ENCODE measurements at regions not wholly inside any gene's neighbourhood (a gene's known extent, or its start where the extent isn't known, plus 50 kb on each side); places are given as distances from the start of the nearest gene placed in this dataset.

GRCh38 chr9:80932181-80932580, 757.2 kb downstream of the TLE1 start:
- H3K4me3 ChIP-seq (ENCODE audit: low read depth, poor library complexity, severe bottlenecking): no peak overlapping the region
- 51 to 53% methylated on average over 3 of the region's 3 CpGs for WGBS, 2 donors
- intact Hi-C loops (cut with DNase I; ENCODE audit: low total_unique reads): no loop called here
- DNase-seq (ENCODE audit: low spot score in 2 of 2): no peak
- TF ChIP-seq POLR2A (IDR thresholded peaks at IDR 0.05): no peak
- TF ChIP-seq CTCF (IDR thresholded peaks at IDR 0.05): no peak

GRCh38 chr9:80931163-80931562, 758.2 kb downstream of the TLE1 start:
- no peak overlapping the region for H3K4me3 ChIP-seq (ENCODE audit: low read depth, poor library complexity, severe bottlenecking)
- no peak for DNase-seq (ENCODE audit: low spot score in 2 of 2)
- no peak for TF ChIP-seq CTCF (IDR thresholded peaks at IDR 0.05)
- TF ChIP-seq POLR2A (IDR thresholded peaks at IDR 0.05): no peak
- intact Hi-C loops (cut with DNase I; ENCODE audit: low total_unique reads): no loop called here
- 61 to 81% methylated on average over 3 of the region's 3 CpGs for WGBS, 2 donors

GRCh38 chr9:80928697-80929096, 760.6 kb downstream of the TLE1 start:
- intact Hi-C loops (cut with DNase I; ENCODE audit: low total_unique reads): no loop called here
- no peak for DNase-seq (ENCODE audit: low spot score in 2 of 2)
- H3K4me3 ChIP-seq (ENCODE audit: low read depth, poor library complexity, severe bottlenecking): no peak overlapping the region
- no peak for TF ChIP-seq CTCF (IDR thresholded peaks at IDR 0.05)
- TF ChIP-seq POLR2A (IDR thresholded peaks at IDR 0.05): no peak

- 70 to 76% methylated on average over 3 of the region's 3 CpGs for WGBS, 2 donors
- no peak overlapping the region for H3K4me3 ChIP-seq (ENCODE audit: low read depth, poor library complexity, severe bottlenecking)
- TF ChIP-seq POLR2A (IDR thresholded peaks at IDR 0.05): no peak
- TF ChIP-seq CTCF (IDR thresholded peaks at IDR 0.05): no peak
- no peak for DNase-seq (ENCODE audit: low spot score in 2 of 2)
- intact Hi-C loops (cut with DNase I; ENCODE audit: low total_unique reads): no loop called here
These were observed 762.7 kb downstream of the TLE1 start for GRCh38 chr9:80926611-80927010.

GRCh38 chr9:80922544-80922943, 766.8 kb downstream of the TLE1 start:
- TF ChIP-seq POLR2A (IDR thresholded peaks at IDR 0.05): no peak
- intact Hi-C loops (cut with DNase I; ENCODE audit: low total_unique reads): no loop called here
- WGBS, 2 donors: 59 to 77% methylated on average over 3 of the region's 3 CpGs
- no peak overlapping the region for H3K4me3 ChIP-seq (ENCODE audit: low read depth, poor library complexity, severe bottlenecking)
- DNase-seq (ENCODE audit: low spot score in 2 of 2): no peak

GRCh38 chr9:80906728-80907127, 782.6 kb downstream of the TLE1 start:
- TF ChIP-seq CTCF (IDR thresholded peaks at IDR 0.05) (no peak), POLR2A (IDR thresholded peaks at IDR 0.05) (no peak)
- intact Hi-C loops (cut with DNase I; ENCODE audit: low total_unique reads): no loop called here
- no peak overlapping the region for H3K4me3 ChIP-seq (ENCODE audit: low read depth, poor library complexity, severe bottlenecking)
- WGBS, 2 donors: 85 to 89% methylated on average over 10 of the region's 10 CpGs
- no peak for DNase-seq (ENCODE audit: low spot score in 2 of 2)
